HCT116 (cell line): ENCODE measurements at regions not wholly inside any gene's neighbourhood (a gene's known extent, or its start where the extent isn't known, plus 50 kb on each side); places are given as distances from the start of the nearest gene placed in this dataset.

ENCODE experiments used
- CEBPB ChIP-seq: IDR thresholded peaks from 2 replicates; pipeline ENCODE4 v1.6.1; 2012; ENCODE audit warnings: low read depth
- EZH2 ChIP-seq: fragments of 200-600 bp; sonication (generic); IDR thresholded peaks from 2 replicates; pipeline ENCODE4 v1.6.1; 2017; ENCODE audit warnings: antibody characterized with exemption, mixed run types
- EZH2phosphoT487 ChIP-seq: fragments of 200-600 bp; IDR thresholded peaks from 2 replicates; pipeline ENCODE4 v1.6.1; 2018; ENCODE audit warnings: antibody characterized with exemption, borderline replicate concordance
- FOSL1 ChIP-seq: IDR thresholded peaks from 2 replicates; pipeline ENCODE4 v1.6.1; 2012; ENCODE audit warnings: low read depth
- JUND ChIP-seq: IDR thresholded peaks from 2 replicates; pipeline ENCODE4 v1.6.1; 2012
- MAX ChIP-seq: IDR thresholded peaks from 2 replicates; pipeline ENCODE4 v1.6.1; 2012
- POLR2A ChIP-seq: IDR thresholded peaks from 2 replicates; pipeline ENCODE4 v1.7.0; 2011; ENCODE audit warnings: borderline replicate concordance; ENCODE audit not compliant: insufficient read depth, insufficient read length; ENCODE audit errors: extremely low read depth
- POLR2AphosphoS5 ChIP-seq: IDR thresholded peaks from 2 replicates; pipeline ENCODE4 v1.6.1; 2011; ENCODE audit warnings: mild to moderate bottlenecking, low read depth, low read length, moderate library complexity
- SP1 ChIP-seq: IDR thresholded peaks from 2 replicates; pipeline ENCODE4 v1.6.1; 2012; ENCODE audit warnings: low read depth
- TCF7L2 ChIP-seq: IDR thresholded peaks from 2 replicates; pipeline ENCODE4 v1.7.0; 2011; ENCODE audit warnings: borderline replicate concordance, inconsistent platforms; ENCODE audit not compliant: insufficient read depth, insufficient read length; ENCODE audit errors: extremely low read depth
- ZNF274 ChIP-seq: fragments of 200-500 bp; sonication (Bioruptor generic); IDR thresholded peaks from 2 replicates; pipeline ENCODE4 v1.6.1; 2014; ENCODE audit warnings: mild to moderate bottlenecking, low read depth, low read length, inconsistent platforms
- TF ChIP-seq, protein P1 (sequence below): IDR thresholded peaks from 2 replicates; pipeline ENCODE4 v1.6.1; 2012; ENCODE audit warnings: low read depth
- TF ChIP-seq, protein P2 (sequence below), 3 experiments: fragments of 200-600 bp in 1 of 3; sonication (generic) in 1 of 3; IDR thresholded peaks in 2 of 3; conservative IDR thresholded peaks in 1 of 3; 2 replicates each; pipeline ENCODE4 v1.5.1; 2012 to 2017; ENCODE audit warnings: low read depth in 2 of 3, low read length in 2 of 3, antibody characterized with exemption in 1 of 3, borderline replicate concordance in 1 of 3, control low read depth in 1 of 3, mild to moderate bottlenecking in 1 of 3, mixed read lengths in 1 of 3, mixed run types in 1 of 3, moderate library complexity in 1 of 3; ENCODE audit not compliant: insufficient read depth in 1 of 3
- TF ChIP-seq, protein P3 (sequence below): IDR thresholded peaks from 2 replicates; pipeline ENCODE4 v1.6.1; 2011; ENCODE audit warnings: mild to moderate bottlenecking, low read length, moderate library complexity; ENCODE audit not compliant: insufficient replicate concordance; ENCODE audit errors: extremely low read depth

- TF ChIP-seq EZH2phosphoT487 (no peak), POLR2AphosphoS5 (no peak), ZNF274 (no peak), POLR2A (no peak), TCF7L2 (no peak), EZH2 (no peak), SP1 (no peak), JUND (0 out of 2 replicates have a peak, but pooled peaks have one; percentile 15), CEBPB (no peak), FOSL1 (peak; percentile 26; the same call in 1 of the 2 replicates), MAX (no peak)
- TF ChIP-seq, protein P1, sequence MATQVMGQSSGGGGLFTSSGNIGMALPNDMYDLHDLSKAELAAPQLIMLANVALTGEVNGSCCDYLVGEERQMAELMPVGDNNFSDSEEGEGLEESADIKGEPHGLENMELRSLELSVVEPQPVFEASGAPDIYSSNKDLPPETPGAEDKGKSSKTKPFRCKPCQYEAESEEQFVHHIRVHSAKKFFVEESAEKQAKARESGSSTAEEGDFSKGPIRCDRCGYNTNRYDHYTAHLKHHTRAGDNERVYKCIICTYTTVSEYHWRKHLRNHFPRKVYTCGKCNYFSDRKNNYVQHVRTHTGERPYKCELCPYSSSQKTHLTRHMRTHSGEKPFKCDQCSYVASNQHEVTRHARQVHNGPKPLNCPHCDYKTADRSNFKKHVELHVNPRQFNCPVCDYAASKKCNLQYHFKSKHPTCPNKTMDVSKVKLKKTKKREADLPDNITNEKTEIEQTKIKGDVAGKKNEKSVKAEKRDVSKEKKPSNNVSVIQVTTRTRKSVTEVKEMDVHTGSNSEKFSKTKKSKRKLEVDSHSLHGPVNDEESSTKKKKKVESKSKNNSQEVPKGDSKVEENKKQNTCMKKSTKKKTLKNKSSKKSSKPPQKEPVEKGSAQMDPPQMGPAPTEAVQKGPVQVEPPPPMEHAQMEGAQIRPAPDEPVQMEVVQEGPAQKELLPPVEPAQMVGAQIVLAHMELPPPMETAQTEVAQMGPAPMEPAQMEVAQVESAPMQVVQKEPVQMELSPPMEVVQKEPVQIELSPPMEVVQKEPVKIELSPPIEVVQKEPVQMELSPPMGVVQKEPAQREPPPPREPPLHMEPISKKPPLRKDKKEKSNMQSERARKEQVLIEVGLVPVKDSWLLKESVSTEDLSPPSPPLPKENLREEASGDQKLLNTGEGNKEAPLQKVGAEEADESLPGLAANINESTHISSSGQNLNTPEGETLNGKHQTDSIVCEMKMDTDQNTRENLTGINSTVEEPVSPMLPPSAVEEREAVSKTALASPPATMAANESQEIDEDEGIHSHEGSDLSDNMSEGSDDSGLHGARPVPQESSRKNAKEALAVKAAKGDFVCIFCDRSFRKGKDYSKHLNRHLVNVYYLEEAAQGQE = no peak
- TF ChIP-seq, protein P2, sequence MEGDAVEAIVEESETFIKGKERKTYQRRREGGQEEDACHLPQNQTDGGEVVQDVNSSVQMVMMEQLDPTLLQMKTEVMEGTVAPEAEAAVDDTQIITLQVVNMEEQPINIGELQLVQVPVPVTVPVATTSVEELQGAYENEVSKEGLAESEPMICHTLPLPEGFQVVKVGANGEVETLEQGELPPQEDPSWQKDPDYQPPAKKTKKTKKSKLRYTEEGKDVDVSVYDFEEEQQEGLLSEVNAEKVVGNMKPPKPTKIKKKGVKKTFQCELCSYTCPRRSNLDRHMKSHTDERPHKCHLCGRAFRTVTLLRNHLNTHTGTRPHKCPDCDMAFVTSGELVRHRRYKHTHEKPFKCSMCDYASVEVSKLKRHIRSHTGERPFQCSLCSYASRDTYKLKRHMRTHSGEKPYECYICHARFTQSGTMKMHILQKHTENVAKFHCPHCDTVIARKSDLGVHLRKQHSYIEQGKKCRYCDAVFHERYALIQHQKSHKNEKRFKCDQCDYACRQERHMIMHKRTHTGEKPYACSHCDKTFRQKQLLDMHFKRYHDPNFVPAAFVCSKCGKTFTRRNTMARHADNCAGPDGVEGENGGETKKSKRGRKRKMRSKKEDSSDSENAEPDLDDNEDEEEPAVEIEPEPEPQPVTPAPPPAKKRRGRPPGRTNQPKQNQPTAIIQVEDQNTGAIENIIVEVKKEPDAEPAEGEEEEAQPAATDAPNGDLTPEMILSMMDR (IDR thresholded peaks at IDR 0.05 in 2 of 3, conservative IDR thresholded peaks at IDR 0.05 in 1 of 3; ENCODE audit: borderline replicate concordance in 1 of 3, insufficient read depth in 1 of 3, low read depth in 2 of 3, low read length in 2 of 3) = no peak
- TF ChIP-seq, protein P3, sequence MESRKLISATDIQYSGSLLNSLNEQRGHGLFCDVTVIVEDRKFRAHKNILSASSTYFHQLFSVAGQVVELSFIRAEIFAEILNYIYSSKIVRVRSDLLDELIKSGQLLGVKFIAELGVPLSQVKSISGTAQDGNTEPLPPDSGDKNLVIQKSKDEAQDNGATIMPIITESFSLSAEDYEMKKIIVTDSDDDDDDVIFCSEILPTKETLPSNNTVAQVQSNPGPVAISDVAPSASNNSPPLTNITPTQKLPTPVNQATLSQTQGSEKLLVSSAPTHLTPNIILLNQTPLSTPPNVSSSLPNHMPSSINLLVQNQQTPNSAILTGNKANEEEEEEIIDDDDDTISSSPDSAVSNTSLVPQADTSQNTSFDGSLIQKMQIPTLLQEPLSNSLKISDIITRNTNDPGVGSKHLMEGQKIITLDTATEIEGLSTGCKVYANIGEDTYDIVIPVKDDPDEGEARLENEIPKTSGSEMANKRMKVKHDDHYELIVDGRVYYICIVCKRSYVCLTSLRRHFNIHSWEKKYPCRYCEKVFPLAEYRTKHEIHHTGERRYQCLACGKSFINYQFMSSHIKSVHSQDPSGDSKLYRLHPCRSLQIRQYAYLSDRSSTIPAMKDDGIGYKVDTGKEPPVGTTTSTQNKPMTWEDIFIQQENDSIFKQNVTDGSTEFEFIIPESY = no peak
Measured at GRCh38 chr2:19187323-19188020, 171.0 kb downstream of the OSR1 start.
